GM23338 (cell line): ENCODE measurements at regions not wholly inside any gene's neighbourhood (a gene's known extent, or its start where the extent isn't known, plus 50 kb on each side); places are given as distances from the start of the nearest gene placed in this dataset.

Experiments used
- ATAC-seq: fragments of 200-7000 bp; cut with Tn5 transposase; 3 replicates; pipeline ENCODE4 v1.9.1; 2020
- DNase-seq: peaks from one replicate; pipeline ENCODE4 v3.0.0-alpha.2; 2015; ENCODE audit warnings: low spot score
- H2AFZ ChIP-seq: fragments of 200-600 bp; sonication (generic); 2 replicates; pipeline ENCODE4 v1.8.0; 2016; ENCODE audit warnings: antibody characterized with exemption, mild to moderate bottlenecking, moderate library complexity
- H3F3A ChIP-seq: fragments of 200-600 bp; sonication (generic); replicated peaks from 2 replicates; pipeline ENCODE4 v1.8.0; 2017; ENCODE audit warnings: antibody characterized with exemption, mixed run types, low read depth
- H3K27ac ChIP-seq: fragments of 200-600 bp; sonication (generic); 2 replicates; pipeline ENCODE4 v1.6.1; 2016; ENCODE audit warnings: low read depth
- H3K27me3 ChIP-seq: fragments of 200-600 bp; sonication (generic); 2 replicates; pipeline ENCODE4 v1.8.0; 2016; ENCODE audit warnings: mild to moderate bottlenecking, mixed run types, moderate library complexity; ENCODE audit not compliant: insufficient read depth
- H3K36me3 ChIP-seq: fragments of 200-600 bp; sonication (generic); 2 replicates; pipeline ENCODE4 v1.8.0; 2016; ENCODE audit warnings: mild to moderate bottlenecking; ENCODE audit not compliant: insufficient read depth
- H3K4me1 ChIP-seq: fragments of 200-600 bp; sonication (generic); 2 replicates; pipeline ENCODE4 v1.8.0; 2016; ENCODE audit warnings: mild to moderate bottlenecking, moderate library complexity; ENCODE audit not compliant: insufficient read depth
- H3K4me2 ChIP-seq: fragments of 200-600 bp; sonication (generic); 2 replicates; pipeline ENCODE4 v1.7.1; 2017; ENCODE audit warnings: mixed run types
- H3K4me3 ChIP-seq: fragments of 200-600 bp; sonication (generic); 2 replicates; pipeline ENCODE4 v1.6.1; 2016; ENCODE audit warnings: mixed run types
- H3K79me2 ChIP-seq: fragments of 200-600 bp; sonication (generic); replicated peaks from 2 replicates; pipeline ENCODE4 v1.8.0; 2017; ENCODE audit warnings: mild to moderate bottlenecking; ENCODE audit not compliant: insufficient read depth
- H3K9me2 ChIP-seq: fragments of 200-600 bp; sonication (generic); 2 replicates; pipeline ENCODE4 v1.8.0; 2017; ENCODE audit not compliant: insufficient read depth
- H4K20me1 ChIP-seq: fragments of 200-600 bp; sonication (generic); replicated peaks from 2 replicates; pipeline ENCODE4 v1.8.0; 2017; ENCODE audit warnings: mild to moderate bottlenecking; ENCODE audit not compliant: insufficient read depth
- H3K27ac Mint-ChIP-seq: 2 replicates; pipeline ENCODE4 v1.8.0; 2020; ENCODE audit warnings: inconsistent platforms, mild to moderate bottlenecking, moderate library complexity, mixed read lengths
- H3K27me3 Mint-ChIP-seq: 3 replicates; pipeline ENCODE4 v1.8.0; 2022; ENCODE audit warnings: low read depth, mild to moderate bottlenecking, moderate library complexity, mixed read lengths, inconsistent platforms; ENCODE audit not compliant: insufficient read depth, poor library complexity
- H3K36me3 Mint-ChIP-seq: 3 replicates; pipeline ENCODE4 v1.8.0; 2021; ENCODE audit warnings: low read depth, mild to moderate bottlenecking, inconsistent platforms, moderate library complexity, mixed read lengths
- H3K4me1 Mint-ChIP-seq: 3 replicates; pipeline ENCODE4 v1.8.0; 2020; ENCODE audit warnings: mild to moderate bottlenecking, inconsistent platforms, mixed read lengths
- H3K4me3 Mint-ChIP-seq: 3 replicates; pipeline ENCODE4 v1.8.0; 2021; ENCODE audit warnings: moderate library complexity, mild to moderate bottlenecking, inconsistent platforms, mixed read lengths
- H3K9me3 Mint-ChIP-seq: 3 replicates; pipeline ENCODE4 v1.8.0; 2020; ENCODE audit warnings: moderate library complexity, mild to moderate bottlenecking, inconsistent platforms, mixed read lengths
- CREB1 ChIP-seq: fragments of 250-450 bp; sonication (Bioruptor Pico); IDR thresholded peaks from 2 replicates; pipeline ENCODE4 v1.5.0; 2020; ENCODE audit warnings: low read depth, mild to moderate bottlenecking, moderate library complexity
- JUNB ChIP-seq: IDR thresholded peaks from one replicate; pipeline ENCODE4 v1.6.1; 2016; ENCODE audit warnings: antibody characterized with exemption; ENCODE audit not compliant: unreplicated experiment
- NANOG ChIP-seq: IDR thresholded peaks from 2 replicates; pipeline ENCODE4 v1.6.1; 2016; ENCODE audit warnings: antibody characterized with exemption, borderline replicate concordance
- POLR2AphosphoS5 ChIP-seq: IDR thresholded peaks from 2 replicates; pipeline ENCODE4 v1.6.1; 2016; ENCODE audit warnings: antibody characterized with exemption, low read depth
- STAT1 ChIP-seq: IDR thresholded peaks from one replicate; pipeline ENCODE4 v1.6.1; 2016; ENCODE audit warnings: antibody characterized with exemption; ENCODE audit not compliant: unreplicated experiment
- ZNF331 ChIP-seq: fragments of 250-450 bp; sonication (Bioruptor Pico); IDR thresholded peaks from 2 replicates; pipeline ENCODE4 v1.5.0; 2020; ENCODE audit warnings: low read depth, mild to moderate bottlenecking, moderate library complexity
- TF ChIP-seq, protein P1 (sequence below): IDR thresholded peaks from 2 replicates; pipeline ENCODE4 v1.6.1; 2016; ENCODE audit warnings: antibody characterized with exemption
- TF ChIP-seq, protein P2 (sequence below): IDR thresholded peaks from one replicate; pipeline ENCODE4 v1.6.1; 2018; ENCODE audit warnings: antibody characterized with exemption; ENCODE audit not compliant: unreplicated experiment
- TF ChIP-seq, protein P3 (sequence below): fragments of 250-450 bp; sonication (Bioruptor Pico); IDR thresholded peaks from 2 replicates; pipeline ENCODE4 v1.5.0; 2020; ENCODE audit warnings: mild to moderate bottlenecking, moderate library complexity

DNA sequence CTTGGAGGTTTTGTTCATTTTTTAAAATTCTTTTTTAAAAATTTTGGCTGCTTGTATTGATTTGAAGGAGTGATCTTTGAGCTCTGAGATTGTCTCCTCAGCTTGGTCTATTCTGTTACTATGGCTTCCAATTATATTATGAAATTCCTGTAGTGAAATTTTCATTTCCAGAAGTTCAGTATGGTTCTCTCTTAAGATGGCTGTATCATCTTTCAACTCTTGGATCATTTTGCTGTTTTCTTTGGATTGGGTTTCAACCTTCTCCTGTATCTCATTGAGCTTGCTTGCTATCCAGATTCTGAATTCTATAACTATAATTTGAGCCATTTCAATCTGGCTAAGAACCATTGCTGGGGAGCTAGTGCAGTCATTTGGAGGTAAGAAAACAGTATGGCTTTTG is 270.8 kb upstream of the NT5C1B start:
- Histone ChIP-seq H3K27me3 (no peaks in the 10 kb centered on the region), H3K4me1 (no peaks in the 10 kb centered on the region), H3K79me2 (no peaks in the 10 kb centered on the region), H3K36me3 (no peaks in the 10 kb centered on the region), H3F3A (no peaks in the 10 kb centered on the region), H2AFZ (no peak overlapping the region), H3K27ac (no peak overlapping the region), H3K4me3 (no peak overlapping the region), H4K20me1 (no peaks in the 10 kb centered on the region), H3K4me2 (no peak overlapping the region), H3K9me2 (no peaks in the 10 kb centered on the region; the same call in 1 of the 2 replicates)
- Mint-ChIP-seq H3K27ac (no peak overlapping the region), H3K36me3 (no peaks in the 10 kb centered on the region), H3K9me3 (peaks cover 1% of the 10 kb centered on the region; the same call in 1 of the 3 replicates), H3K27me3 (no peaks in the 10 kb centered on the region), H3K4me1 (no peaks in the 10 kb centered on the region), H3K4me3 (no peak overlapping the region)
- TF ChIP-seq, protein P1, sequence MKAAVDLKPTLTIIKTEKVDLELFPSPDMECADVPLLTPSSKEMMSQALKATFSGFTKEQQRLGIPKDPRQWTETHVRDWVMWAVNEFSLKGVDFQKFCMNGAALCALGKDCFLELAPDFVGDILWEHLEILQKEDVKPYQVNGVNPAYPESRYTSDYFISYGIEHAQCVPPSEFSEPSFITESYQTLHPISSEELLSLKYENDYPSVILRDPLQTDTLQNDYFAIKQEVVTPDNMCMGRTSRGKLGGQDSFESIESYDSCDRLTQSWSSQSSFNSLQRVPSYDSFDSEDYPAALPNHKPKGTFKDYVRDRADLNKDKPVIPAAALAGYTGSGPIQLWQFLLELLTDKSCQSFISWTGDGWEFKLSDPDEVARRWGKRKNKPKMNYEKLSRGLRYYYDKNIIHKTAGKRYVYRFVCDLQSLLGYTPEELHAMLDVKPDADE = no peak
- TF ChIP-seq, protein P2, sequence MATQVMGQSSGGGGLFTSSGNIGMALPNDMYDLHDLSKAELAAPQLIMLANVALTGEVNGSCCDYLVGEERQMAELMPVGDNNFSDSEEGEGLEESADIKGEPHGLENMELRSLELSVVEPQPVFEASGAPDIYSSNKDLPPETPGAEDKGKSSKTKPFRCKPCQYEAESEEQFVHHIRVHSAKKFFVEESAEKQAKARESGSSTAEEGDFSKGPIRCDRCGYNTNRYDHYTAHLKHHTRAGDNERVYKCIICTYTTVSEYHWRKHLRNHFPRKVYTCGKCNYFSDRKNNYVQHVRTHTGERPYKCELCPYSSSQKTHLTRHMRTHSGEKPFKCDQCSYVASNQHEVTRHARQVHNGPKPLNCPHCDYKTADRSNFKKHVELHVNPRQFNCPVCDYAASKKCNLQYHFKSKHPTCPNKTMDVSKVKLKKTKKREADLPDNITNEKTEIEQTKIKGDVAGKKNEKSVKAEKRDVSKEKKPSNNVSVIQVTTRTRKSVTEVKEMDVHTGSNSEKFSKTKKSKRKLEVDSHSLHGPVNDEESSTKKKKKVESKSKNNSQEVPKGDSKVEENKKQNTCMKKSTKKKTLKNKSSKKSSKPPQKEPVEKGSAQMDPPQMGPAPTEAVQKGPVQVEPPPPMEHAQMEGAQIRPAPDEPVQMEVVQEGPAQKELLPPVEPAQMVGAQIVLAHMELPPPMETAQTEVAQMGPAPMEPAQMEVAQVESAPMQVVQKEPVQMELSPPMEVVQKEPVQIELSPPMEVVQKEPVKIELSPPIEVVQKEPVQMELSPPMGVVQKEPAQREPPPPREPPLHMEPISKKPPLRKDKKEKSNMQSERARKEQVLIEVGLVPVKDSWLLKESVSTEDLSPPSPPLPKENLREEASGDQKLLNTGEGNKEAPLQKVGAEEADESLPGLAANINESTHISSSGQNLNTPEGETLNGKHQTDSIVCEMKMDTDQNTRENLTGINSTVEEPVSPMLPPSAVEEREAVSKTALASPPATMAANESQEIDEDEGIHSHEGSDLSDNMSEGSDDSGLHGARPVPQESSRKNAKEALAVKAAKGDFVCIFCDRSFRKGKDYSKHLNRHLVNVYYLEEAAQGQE = no peak
- TF ChIP-seq CREB1 (CRISPR knock-in tag) = no peak
- TF ChIP-seq JUNB = no peak
- TF ChIP-seq STAT1 = no peak
- no peak for TF ChIP-seq NANOG
- TF ChIP-seq POLR2AphosphoS5 = no peak
- no peak for TF ChIP-seq ZNF331 (CRISPR knock-in tag)
- TF ChIP-seq, protein P3, sequence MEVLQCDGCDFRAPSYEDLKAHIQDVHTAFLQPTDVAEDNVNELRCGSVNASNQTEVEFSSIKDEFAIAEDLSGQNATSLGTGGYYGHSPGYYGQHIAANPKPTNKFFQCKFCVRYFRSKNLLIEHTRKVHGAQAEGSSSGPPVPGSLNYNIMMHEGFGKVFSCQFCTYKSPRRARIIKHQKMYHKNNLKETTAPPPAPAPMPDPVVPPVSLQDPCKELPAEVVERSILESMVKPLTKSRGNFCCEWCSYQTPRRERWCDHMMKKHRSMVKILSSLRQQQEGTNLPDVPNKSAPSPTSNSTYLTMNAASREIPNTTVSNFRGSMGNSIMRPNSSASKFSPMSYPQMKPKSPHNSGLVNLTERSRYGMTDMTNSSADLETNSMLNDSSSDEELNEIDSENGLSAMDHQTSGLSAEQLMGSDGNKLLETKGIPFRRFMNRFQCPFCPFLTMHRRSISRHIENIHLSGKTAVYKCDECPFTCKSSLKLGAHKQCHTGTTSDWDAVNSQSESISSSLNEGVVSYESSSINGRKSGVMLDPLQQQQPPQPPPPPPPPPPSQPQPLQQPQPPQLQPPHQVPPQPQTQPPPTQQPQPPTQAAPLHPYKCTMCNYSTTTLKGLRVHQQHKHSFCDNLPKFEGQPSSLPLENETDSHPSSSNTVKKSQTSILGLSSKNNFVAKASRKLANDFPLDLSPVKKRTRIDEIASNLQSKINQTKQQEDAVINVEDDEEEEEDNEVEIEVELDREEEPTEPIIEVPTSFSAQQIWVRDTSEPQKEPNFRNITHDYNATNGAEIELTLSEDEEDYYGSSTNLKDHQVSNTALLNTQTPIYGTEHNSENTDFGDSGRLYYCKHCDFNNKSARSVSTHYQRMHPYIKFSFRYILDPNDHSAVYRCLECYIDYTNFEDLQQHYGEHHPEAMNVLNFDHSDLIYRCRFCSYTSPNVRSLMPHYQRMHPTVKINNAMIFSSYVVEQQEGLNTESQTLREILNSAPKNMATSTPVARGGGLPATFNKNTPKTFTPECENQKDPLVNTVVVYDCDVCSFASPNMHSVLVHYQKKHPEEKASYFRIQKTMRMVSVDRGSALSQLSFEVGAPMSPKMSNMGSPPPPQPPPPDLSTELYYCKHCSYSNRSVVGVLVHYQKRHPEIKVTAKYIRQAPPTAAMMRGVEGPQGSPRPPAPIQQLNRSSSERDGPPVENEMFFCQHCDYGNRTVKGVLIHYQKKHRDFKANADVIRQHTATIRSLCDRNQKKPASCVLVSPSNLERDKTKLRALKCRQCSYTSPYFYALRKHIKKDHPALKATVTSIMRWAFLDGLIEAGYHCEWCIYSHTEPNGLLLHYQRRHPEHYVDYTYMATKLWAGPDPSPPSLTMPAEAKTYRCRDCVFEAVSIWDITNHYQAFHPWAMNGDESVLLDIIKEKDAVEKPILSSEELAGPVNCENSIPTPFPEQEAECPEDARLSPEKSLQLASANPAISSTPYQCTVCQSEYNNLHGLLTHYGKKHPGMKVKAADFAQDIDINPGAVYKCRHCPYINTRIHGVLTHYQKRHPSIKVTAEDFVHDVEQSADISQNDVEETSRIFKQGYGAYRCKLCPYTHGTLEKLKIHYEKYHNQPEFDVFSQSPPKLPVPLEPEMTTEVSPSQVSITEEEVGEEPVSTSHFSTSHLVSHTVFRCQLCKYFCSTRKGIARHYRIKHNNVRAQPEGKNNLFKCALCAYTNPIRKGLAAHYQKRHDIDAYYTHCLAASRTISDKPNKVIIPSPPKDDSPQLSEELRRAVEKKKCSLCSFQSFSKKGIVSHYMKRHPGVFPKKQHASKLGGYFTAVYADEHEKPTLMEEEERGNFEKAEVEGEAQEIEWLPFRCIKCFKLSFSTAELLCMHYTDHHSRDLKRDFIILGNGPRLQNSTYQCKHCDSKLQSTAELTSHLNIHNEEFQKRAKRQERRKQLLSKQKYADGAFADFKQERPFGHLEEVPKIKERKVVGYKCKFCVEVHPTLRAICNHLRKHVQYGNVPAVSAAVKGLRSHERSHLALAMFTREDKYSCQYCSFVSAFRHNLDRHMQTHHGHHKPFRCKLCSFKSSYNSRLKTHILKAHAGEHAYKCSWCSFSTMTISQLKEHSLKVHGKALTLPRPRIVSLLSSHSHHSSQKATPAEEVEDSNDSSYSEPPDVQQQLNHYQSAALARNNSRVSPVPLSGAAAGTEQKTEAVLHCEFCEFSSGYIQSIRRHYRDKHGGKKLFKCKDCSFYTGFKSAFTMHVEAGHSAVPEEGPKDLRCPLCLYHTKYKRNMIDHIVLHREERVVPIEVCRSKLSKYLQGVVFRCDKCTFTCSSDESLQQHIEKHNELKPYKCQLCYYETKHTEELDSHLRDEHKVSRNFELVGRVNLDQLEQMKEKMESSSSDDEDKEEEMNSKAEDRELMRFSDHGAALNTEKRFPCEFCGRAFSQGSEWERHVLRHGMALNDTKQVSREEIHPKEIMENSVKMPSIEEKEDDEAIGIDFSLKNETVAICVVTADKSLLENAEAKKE = no peak
- ATAC-seq (no peak), DNase-seq (no peak)
